WTC11 (cell line): ENCODE measurements at regions not wholly inside any gene's neighbourhood (a gene's known extent, or its start where the extent isn't known, plus 50 kb on each side); places are given as distances from the start of the nearest gene placed in this dataset.

ENCODE experiments used
- ATF3 ChIP-seq: sonication (generic); formaldehyde crosslinking; conservative IDR thresholded peaks from 2 replicates; pipeline ENCODE4 v1.8.1; 2022; ENCODE audit warnings: mild to moderate bottlenecking, missing genetic modification reagents
- ATF6 ChIP-seq: sonication (generic); formaldehyde crosslinking; IDR thresholded peaks from 2 replicates; pipeline ENCODE4 v1.8.1; 2023; ENCODE audit warnings: mild to moderate bottlenecking, missing genetic modification reagents
- CBFB ChIP-seq: sonication (generic); formaldehyde crosslinking; IDR thresholded peaks from 2 replicates; pipeline ENCODE4 v1.8.1; 2022; ENCODE audit warnings: mild to moderate bottlenecking, low read depth, missing genetic modification reagents
- CREB1 ChIP-seq: sonication (generic); formaldehyde crosslinking; IDR thresholded peaks from 2 replicates; pipeline ENCODE4 v1.8.0; 2023; ENCODE audit warnings: mild to moderate bottlenecking, missing genetic modification reagents
- CREM ChIP-seq: sonication (generic); formaldehyde crosslinking; IDR thresholded peaks from 2 replicates; pipeline ENCODE4 v1.8.1; 2022; ENCODE audit warnings: mild to moderate bottlenecking, missing genetic modification reagents, moderate library complexity
- CTCF ChIP-seq: fragments of 200-600 bp; IDR thresholded peaks from 2 replicates; pipeline ENCODE4 v1.8.0; 2022; ENCODE audit warnings: antibody characterized with exemption
- ELF4 ChIP-seq: sonication (generic); formaldehyde crosslinking; IDR thresholded peaks from 2 replicates; pipeline ENCODE4 v1.8.1; 2022; ENCODE audit warnings: low read depth, mild to moderate bottlenecking, moderate library complexity, missing genetic modification reagents
- IRF1 ChIP-seq: sonication (generic); formaldehyde crosslinking; IDR thresholded peaks from 2 replicates; pipeline ENCODE4 v1.8.0; 2023; ENCODE audit warnings: missing genetic modification reagents
- NFATC4 ChIP-seq: fragments of 250-450 bp; sonication (Bioruptor Pico); IDR thresholded peaks from 2 replicates; pipeline ENCODE4 v1.9.0; 2021; ENCODE audit warnings: mild to moderate bottlenecking
- NFE2L1 ChIP-seq: sonication (generic); formaldehyde crosslinking; IDR thresholded peaks from 2 replicates; pipeline ENCODE4 v1.8.1; 2023; ENCODE audit warnings: missing genetic modification reagents
- NR3C1 ChIP-seq: sonication (generic); formaldehyde crosslinking; conservative IDR thresholded peaks from 2 replicates; pipeline ENCODE4 v1.8.1; 2023; ENCODE audit warnings: low read depth, mild to moderate bottlenecking, missing genetic modification reagents
- STAT6 ChIP-seq: sonication (generic); formaldehyde crosslinking; conservative IDR thresholded peaks from 2 replicates; pipeline ENCODE4 v1.8.1; 2023; ENCODE audit warnings: mild to moderate bottlenecking, low read depth, missing genetic modification reagents, moderate library complexity
- ZNF232 ChIP-seq: sonication (generic); formaldehyde crosslinking; IDR thresholded peaks from 2 replicates; pipeline ENCODE4 v1.8.0; 2022; ENCODE audit warnings: mild to moderate bottlenecking, missing genetic modification reagents
- ZNF263 ChIP-seq: sonication (generic); formaldehyde crosslinking; IDR thresholded peaks from 2 replicates; pipeline ENCODE4 v1.8.1; 2022; ENCODE audit warnings: low read depth, mild to moderate bottlenecking, moderate library complexity, missing genetic modification reagents

- TF ChIP-seq CREB1: no peak
- no peak for TF ChIP-seq CTCF
- no peak for TF ChIP-seq CREM (CRISPR knock-in tag)
- no peak for TF ChIP-seq STAT6 (CRISPR knock-in tag)
- no peak for TF ChIP-seq NFATC4 (CRISPR knock-in tag)
- TF ChIP-seq IRF1 (CRISPR knock-in tag): no peak
- no peak for TF ChIP-seq ATF6 (CRISPR knock-in tag)
- TF ChIP-seq ELF4 (CRISPR knock-in tag): no peak
- no peak for TF ChIP-seq ZNF232
- no peak for TF ChIP-seq CBFB (CRISPR knock-in tag)
- no peak for TF ChIP-seq NFE2L1 (CRISPR knock-in tag)
- no peak for TF ChIP-seq ATF3 (CRISPR knock-in tag)
- no peak for TF ChIP-seq NR3C1
- no peak for TF ChIP-seq ZNF263 (CRISPR knock-in tag)
Measured at GRCh38 chr4:189786447-189786846, 154.2 kb upstream of the FRG1 start.
